ENCODE measurements at regions not wholly inside any gene's neighbourhood (a gene's known extent, or its start where the extent isn't known, plus 50 kb on each side); places are given as distances from the start of the nearest gene placed in this dataset.

GRCh38 chr6:126252154-126252553 is 87.8 kb upstream of the CENPW start:
- ChIA-PET CTCF (ENCODE audit: partially characterized antibody) (interaction anchor here (1.7 kb wide), 1 partner anchor 10 kb away, joined by 4 read pairs; no protein-coding TSS in a partner anchor), POLR2A (ENCODE audit: partially characterized antibody) (no interaction called here)
- Histone ChIP-seq H3K4me2 (ENCODE audit: insufficient read depth in 1 of 2, low read depth in 2 of 2, low read length in 2 of 2) (no peak overlapping the region), H2BK20ac (ENCODE audit: low read length) (no peak overlapping the region), H3K79me2 (ENCODE audit: control insufficient read depth in 1 of 2, insufficient read depth in 2 of 2, low read length in 2 of 2) (no peaks in the 10 kb centered on the region), H3K27ac (ENCODE audit: low read depth, low read length) (no peak overlapping the region), H4K91ac (replicated peaks; ENCODE audit: insufficient read length, low read length) (no peak overlapping the region), H3K79me1 (ENCODE audit: low read depth, low read length) (no peaks in the 10 kb centered on the region), H3K14ac (ENCODE audit: insufficient read length) (no peak overlapping the region), H3K9ac (replicated peaks in 1 of 4; ENCODE audit: extremely low read depth in 1 of 4, low read depth in 3 of 4, low read length in 3 of 4) (no peak overlapping the region; a peak in 1 of 7 replicates), H3K23ac (ENCODE audit: insufficient read length) (no peak overlapping the region), H3K56ac (replicated peaks; ENCODE audit: insufficient read length, low read depth, low read length) (no peak overlapping the region), H4K20me1 (replicated peaks in 1 of 2; ENCODE audit: control insufficient read depth in 1 of 2, insufficient read depth in 2 of 2, low read length in 2 of 2) (no peaks in the 10 kb centered on the region), H3K4me3 (ENCODE audit: extremely low read depth in 1 of 4, insufficient read depth in 2 of 4, low read depth in 3 of 4, low read length in 4 of 4) (no peak overlapping the region), H3K36me3 (ENCODE audit: control insufficient read depth in 2 of 4, insufficient read depth in 4 of 4, low read length in 3 of 4) (no peaks in the 10 kb centered on the region), H4K8ac (ENCODE audit: extremely low read depth, insufficient read depth, low read length) (no peak overlapping the region), H3K23me2 (ENCODE audit: low read depth, low read length) (no peaks in the 10 kb centered on the region; the same call in 1 of the 2 replicates), H3K4ac (replicated peaks; ENCODE audit: insufficient read length, low read depth, low read length) (no peak overlapping the region), H2AFZ (ENCODE audit: low read length) (no peak overlapping the region), H3K9me3 (ENCODE audit: insufficient read depth in 2 of 2, low read depth in 1 of 2, low read length in 1 of 2) (no peaks in the 10 kb centered on the region), H2BK120ac (replicated peaks; ENCODE audit: low read depth, low read length) (no peak overlapping the region), H3K18ac (ENCODE audit: extremely low read depth, low read length) (no peak overlapping the region), H2BK15ac (ENCODE audit: low read length) (no peak overlapping the region), H4K5ac (ENCODE audit: insufficient read length, low read depth, low read length) (no peak overlapping the region), H3K4me1 (replicated peaks in 1 of 4; ENCODE audit: control insufficient read depth in 3 of 4, insufficient read depth in 4 of 4, low read length in 3 of 4) (no peaks in the 10 kb centered on the region), H2AK5ac (ENCODE audit: low read depth, low read length) (no peak overlapping the region), H2BK12ac (ENCODE audit: low read depth, low read length) (no peak overlapping the region), H3K27me3 (replicated peaks in 1 of 4; ENCODE audit: control insufficient read depth in 3 of 4, extremely low read depth in 1 of 4, insufficient read depth in 3 of 4, low read length in 3 of 4) (peaks cover 0 to 1% (median 0%) of the 10 kb centered on the region in 4 experiments; a peak in 1 of 7 replicates), H2BK5ac (ENCODE audit: low read depth, low read length) (no peak overlapping the region)
- FAIRE-seq, result no peak
- 85% methylated on average over 2 of the region's 2 CpGs; no CpG with 5 or more reads in 1 of the 2 experiments for WGBS, 2 experiments (ENCODE audit: extremely low coverage in 1 of 2, insufficient coverage in 1 of 2, insufficient read length in 1 of 2, insufficient replicate concordance in 2 of 2, low coverage in 1 of 2, low lambda C conversion rate in 2 of 2, missing lambda C conversion rate in 1 of 2)
- no peak for DNase-seq (ENCODE audit: low read depth in 1 of 2, low spot score in 2 of 2)
- peak in 1 of 3 experiments; percentile 35; a peak in 1 of 4 replicates for TF ChIP-seq CTCF (IDR thresholded peaks at IDR 0.05; ENCODE audit: control extremely low read depth in 1 of 3, insufficient read depth in 1 of 3, low read depth in 1 of 3, low read length in 3 of 3)
- no peak for TF ChIP-seq HDAC2 (IDR thresholded peaks at IDR 0.05; ENCODE audit: borderline replicate concordance in 1 of 2, low read depth in 2 of 2, low read length in 2 of 2)
- TF ChIP-seq JUN (IDR thresholded peaks at IDR 0.05; ENCODE audit: low read depth, low read length), result no peak
- TF ChIP-seq RAD21 (IDR thresholded peaks at IDR 0.05 in 1 of 2, conservative IDR thresholded peaks at IDR 0.05 in 1 of 2; ENCODE audit: low read depth in 2 of 2, low read length in 2 of 2), result peak; percentile 38 to 62

Data from H1 (cell line).